GM21515 (cell line): ENCODE measurements at regions not wholly inside any gene's neighbourhood (a gene's known extent, or its start where the extent isn't known, plus 50 kb on each side); places are given as distances from the start of the nearest gene placed in this dataset.
A peak's percentile ranks its signal among the peaks of the same experiment; 100 is the strongest.
"Not testable (repeated sequence)": the region's sequence is repeated elsewhere in the genome, so short reads cannot be mapped to it uniquely, and the experiment has no call there.

Experiments used
- ATAC-seq: cut with Tn5 transposase; IDR thresholded peaks from one replicate; pipeline ENCODE4 v1.9.1; 2021; ENCODE audit not compliant: unreplicated experiment

- no peak for ATAC-seq
Observed at GRCh38 chr12:11446372-11446771, 51.0 kb upstream of the PRB2 start.

GRCh38 chr12:11457996-11458645 is 62.8 kb upstream of the PRB2 start:
- ATAC-seq, result no peak

GRCh38 chr12:11460343-11461023 is 65.1 kb upstream of the PRB2 start:
- ATAC-seq, result no peak

- ATAC-seq, result no peak
Observed at GRCh38 chr12:11461433-11461832, 66.1 kb upstream of the PRB2 start.

GRCh38 chr12:11477110-11477509 is 81.7 kb upstream of the PRB2 start:
- ATAC-seq, result no peak

- ATAC-seq, result no peak
Observed at GRCh38 chr12:11482955-11483354, 87.6 kb upstream of the PRB2 start.

GRCh38 chr12:11486623-11487444 is 91.5 kb upstream of the PRB2 start:
- peak; percentile 90 for ATAC-seq

- no peak for ATAC-seq
Observed at GRCh38 chr12:11496157-11496851, 100.9 kb upstream of the PRB2 start.

GRCh38 chr12:11497438-11497837 is 102.1 kb upstream of the PRB2 start:
- ATAC-seq, result no peak

- ATAC-seq, result peak; percentile 60
Observed at GRCh38 chr12:11497995-11498394, 102.6 kb upstream of the PRB2 start.

GRCh38 chr12:11498574-11498973 is 103.2 kb upstream of the PRB2 start:
- not testable (repeated sequence) for ATAC-seq

- ATAC-seq, result no peak
Observed at GRCh38 chr12:11499806-11500187, 104.4 kb upstream of the PRB2 start.

GRCh38 chr12:11500188-11500860 is 105.0 kb upstream of the PRB2 start:
- no peak for ATAC-seq

GRCh38 chr12:11500861-11501230 is 105.5 kb upstream of the PRB2 start:
- ATAC-seq, result no peak

GRCh38 chr12:11508699-11509098 is 113.3 kb upstream of the PRB2 start:
- no peak for ATAC-seq

GRCh38 chr12:11509326-11509725 is 114.0 kb upstream of the PRB2 start:
- no peak for ATAC-seq

GRCh38 chr12:11510671-11511070 is 115.3 kb upstream of the PRB2 start:
- ATAC-seq, result no peak

GRCh38 chr12:11513288-11513687 is 117.9 kb upstream of the PRB2 start:
- no peak for ATAC-seq

GRCh38 chr12:11517080-11517479 is 121.7 kb upstream of the PRB2 start:
- no peak for ATAC-seq

- ATAC-seq, result no peak
Observed at GRCh38 chr12:11524446-11524845, 125.0 kb upstream of the ETV6 start.

- ATAC-seq, result no peak
Observed at GRCh38 chr12:11534064-11534463, 115.4 kb upstream of the ETV6 start.
